Fibroblast of skin of back (primary cell): ENCODE measurements at regions not wholly inside any gene's neighbourhood (a gene's known extent, or its start where the extent isn't known, plus 50 kb on each side); places are given as distances from the start of the nearest gene placed in this dataset.

Experiments used
- DNase-seq: peaks from one replicate; pipeline ENCODE4 v3.0.0-alpha.2; 2013

- DNase-seq = no peak
Measured at GRCh38 chr5:23579566-23579965, 72.2 kb downstream of the PRDM9 start.

- DNase-seq = no peak
Measured at GRCh38 chr5:23583081-23583480, 75.7 kb downstream of the PRDM9 start.

GRCh38 chr5:23588841-23589326, 81.5 kb downstream of the PRDM9 start:
- DNase-seq = no peak

GRCh38 chr5:23591250-23591649, 83.8 kb downstream of the PRDM9 start:
- DNase-seq = no peak

- no peak for DNase-seq
Measured at GRCh38 chr5:23606927-23607326, 99.5 kb downstream of the PRDM9 start.

GRCh38 chr5:23612701-23613100, 105.3 kb downstream of the PRDM9 start:
- no peak for DNase-seq

GRCh38 chr5:23613566-23613965, 106.2 kb downstream of the PRDM9 start:
- DNase-seq = no peak

GRCh38 chr5:23614422-23614821, 107.0 kb downstream of the PRDM9 start:
- DNase-seq = no peak

GRCh38 chr5:23626961-23627360, 119.6 kb downstream of the PRDM9 start:
- DNase-seq = no peak

GRCh38 chr5:23627976-23628375, 120.6 kb downstream of the PRDM9 start:
- DNase-seq = no peak

GRCh38 chr5:23629396-23629795, 122.0 kb downstream of the PRDM9 start:
- no peak for DNase-seq

GRCh38 chr5:23631302-23632045, 124.1 kb downstream of the PRDM9 start:
- DNase-seq = no peak

- no peak for DNase-seq
Measured at GRCh38 chr5:23635938-23636337, 128.5 kb downstream of the PRDM9 start.

GRCh38 chr5:23639326-23639725, 131.9 kb downstream of the PRDM9 start:
- DNase-seq = no peak

- DNase-seq = no peak
Measured at GRCh38 chr5:23648656-23649055, 141.2 kb downstream of the PRDM9 start.

- DNase-seq = no peak
Measured at GRCh38 chr5:23649594-23649993, 142.2 kb downstream of the PRDM9 start.

- DNase-seq = no peak
Measured at GRCh38 chr5:23655674-23656073, 148.3 kb downstream of the PRDM9 start.

- no peak for DNase-seq
Measured at GRCh38 chr5:23675456-23675855, 168.0 kb downstream of the PRDM9 start.

- DNase-seq = no peak
Measured at GRCh38 chr5:23677996-23678395, 170.6 kb downstream of the PRDM9 start.

- no peak for DNase-seq
Measured at GRCh38 chr5:23684103-23684502, 176.7 kb downstream of the PRDM9 start.

GRCh38 chr5:23703940-23704855, 196.8 kb downstream of the PRDM9 start:
- no peak for DNase-seq

- no peak for DNase-seq
Measured at GRCh38 chr5:23717486-23717885, 210.1 kb downstream of the PRDM9 start.

GRCh38 chr5:23718564-23718963, 211.2 kb downstream of the PRDM9 start:
- DNase-seq = no peak

GRCh38 chr5:23721336-23721735, 213.9 kb downstream of the PRDM9 start:
- DNase-seq = no peak
